H4 (cell line): ENCODE measurements at regions not wholly inside any gene's neighbourhood (a gene's known extent, or its start where the extent isn't known, plus 50 kb on each side); places are given as distances from the start of the nearest gene placed in this dataset.
"Not testable (repeated sequence)": the region's sequence is repeated elsewhere in the genome, so short reads cannot be mapped to it uniquely, and the experiment has no call there.

Experiments used
- DNase-seq: peaks from one replicate; pipeline ENCODE4 v3.0.0-alpha.2; 2015; ENCODE audit warnings: low spot score

DNA sequence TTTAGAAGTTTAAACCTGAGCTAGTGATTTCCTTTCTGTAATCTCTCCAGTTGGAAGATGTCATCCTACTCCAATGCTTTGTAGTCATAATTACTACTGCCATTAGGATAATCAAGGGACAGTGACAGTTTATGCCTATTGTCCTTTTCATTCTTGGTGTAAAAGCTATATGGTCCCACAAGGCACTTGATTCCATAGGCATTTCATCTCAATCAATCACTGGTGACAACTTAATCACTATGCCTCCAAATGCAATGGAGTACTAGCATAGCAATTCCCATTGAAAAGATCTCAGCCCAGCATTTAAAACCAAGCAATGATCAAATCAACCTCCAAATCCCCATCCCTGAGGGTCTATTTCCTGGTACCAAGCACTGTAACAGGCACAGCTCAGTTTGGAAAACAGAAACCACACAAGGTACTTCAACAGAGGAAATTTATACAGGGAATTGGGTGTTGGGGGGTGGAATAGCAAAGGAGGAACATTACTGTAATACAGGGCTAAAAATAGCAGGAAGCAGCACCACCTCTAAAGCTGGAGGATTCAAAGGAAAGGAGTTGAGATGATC is 51.0 kb downstream of the FHIP2A start:
- DNase-seq: no peak

DNA sequence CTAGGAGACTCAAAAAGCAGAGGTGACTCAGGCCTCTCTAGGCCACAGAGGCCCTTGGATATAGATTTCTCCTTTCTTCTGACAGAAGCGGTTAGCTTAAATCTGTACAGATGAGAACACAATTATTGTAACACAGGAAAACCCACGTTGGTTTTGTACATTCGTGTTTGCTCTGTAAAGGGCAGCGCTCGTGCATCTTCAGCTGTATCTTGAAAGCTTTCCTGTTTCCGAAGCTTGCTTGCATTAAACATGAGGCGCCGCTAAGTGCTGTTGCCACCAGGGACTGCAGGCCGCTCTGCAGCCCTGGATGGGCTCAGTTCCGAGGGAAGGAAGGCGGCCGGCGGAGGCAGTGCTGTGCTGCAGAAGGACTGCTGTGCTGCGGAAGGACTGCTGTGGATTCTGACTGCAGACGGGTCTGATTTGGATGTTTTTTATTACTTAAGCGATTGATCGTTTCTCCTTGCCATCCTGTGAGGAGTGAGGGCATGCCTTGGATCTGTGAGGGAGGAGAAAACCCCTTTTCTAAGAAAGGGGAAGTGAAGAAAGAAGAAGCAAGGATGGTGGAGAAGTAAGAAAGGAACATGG is 53.3 kb downstream of the FHIP2A start:
- no peak for DNase-seq

DNA sequence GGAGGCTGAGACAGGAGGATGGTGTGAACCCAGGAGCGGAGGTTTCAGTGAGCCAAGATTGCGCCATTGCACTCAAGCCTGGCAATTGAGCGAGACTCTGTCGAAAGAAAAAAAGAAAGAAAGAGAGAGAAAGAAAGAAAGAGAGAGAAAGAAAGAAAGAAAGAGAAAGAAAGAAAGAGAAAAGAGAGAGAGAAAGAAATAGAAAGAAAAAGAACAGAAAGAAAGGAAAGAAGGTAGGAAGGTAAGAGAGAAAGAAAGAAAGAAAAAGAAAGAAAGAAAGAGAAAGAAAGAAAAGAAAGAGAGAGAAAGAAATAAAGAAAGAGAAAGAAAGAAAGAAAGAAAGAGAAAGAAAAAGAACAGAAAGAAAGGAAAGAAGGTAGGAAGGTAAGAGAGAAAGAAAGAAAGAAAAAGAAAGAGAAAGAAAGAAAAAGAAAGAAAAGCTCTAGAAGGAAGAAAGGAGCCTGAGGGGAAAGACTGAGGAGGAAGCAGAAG is 54.1 kb downstream of the FHIP2A start:
- DNase-seq: not testable (repeated sequence)

DNA sequence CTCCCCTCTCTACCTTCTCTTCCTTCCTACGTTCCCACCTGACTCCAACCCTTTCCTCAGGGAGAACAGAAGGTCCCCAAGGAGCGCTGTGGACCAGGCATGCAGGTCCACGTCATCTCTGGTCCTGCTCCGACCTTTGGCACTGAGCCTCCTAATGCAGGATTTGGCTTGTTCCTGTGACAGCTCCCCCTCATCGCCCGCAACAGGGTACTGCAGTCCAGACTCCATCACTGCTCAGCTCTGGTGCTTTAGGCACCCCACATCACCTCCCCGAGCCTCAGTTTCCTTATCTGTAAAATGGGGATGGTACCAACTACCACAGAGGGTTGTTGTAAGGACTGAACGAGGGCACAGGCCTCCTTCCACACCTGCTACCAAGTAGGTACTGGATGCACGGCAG is 54.6 kb downstream of the FHIP2A start:
- DNase-seq: no peak

- DNase-seq: peak; percentile 53
Measured at GRCh38 chr10:114876602-114877300, 55.2 kb downstream of the FHIP2A start.

DNA sequence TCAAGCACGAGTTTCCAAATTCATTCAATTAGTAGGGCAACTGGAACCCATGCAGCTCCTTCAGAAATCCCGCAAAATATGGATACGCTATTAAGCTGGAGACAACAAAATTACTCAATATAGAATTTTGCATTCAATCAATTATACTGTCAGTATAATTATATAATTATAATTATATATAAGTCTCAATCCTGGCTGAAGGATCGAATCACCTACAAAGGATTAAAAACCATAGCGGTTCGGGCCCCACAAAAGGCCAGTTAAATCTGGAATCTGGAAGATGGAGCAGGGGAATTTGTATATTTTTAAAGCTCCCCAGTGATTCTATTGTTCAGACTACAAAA is 55.7 kb downstream of the FHIP2A start:
- no peak for DNase-seq

DNA sequence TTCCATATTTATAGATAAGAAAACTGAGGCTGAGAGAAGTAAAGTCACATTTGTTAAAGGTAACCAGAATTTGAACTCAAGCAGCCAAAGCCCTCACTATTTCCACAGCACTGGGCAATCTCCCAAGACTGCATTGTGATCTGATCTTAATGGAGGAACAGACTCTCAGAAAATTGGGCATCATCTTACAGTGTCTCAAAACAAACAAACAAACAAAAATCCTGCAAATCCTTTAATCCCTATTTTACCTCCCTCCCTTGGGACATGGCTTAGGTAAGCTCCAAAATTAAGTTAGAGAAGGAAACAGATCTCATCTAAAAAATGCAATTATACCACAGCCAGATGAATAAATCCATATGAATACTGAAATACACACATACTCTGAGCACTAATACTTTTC is 57.5 kb downstream of the FHIP2A start:
- DNase-seq: no peak

DNA sequence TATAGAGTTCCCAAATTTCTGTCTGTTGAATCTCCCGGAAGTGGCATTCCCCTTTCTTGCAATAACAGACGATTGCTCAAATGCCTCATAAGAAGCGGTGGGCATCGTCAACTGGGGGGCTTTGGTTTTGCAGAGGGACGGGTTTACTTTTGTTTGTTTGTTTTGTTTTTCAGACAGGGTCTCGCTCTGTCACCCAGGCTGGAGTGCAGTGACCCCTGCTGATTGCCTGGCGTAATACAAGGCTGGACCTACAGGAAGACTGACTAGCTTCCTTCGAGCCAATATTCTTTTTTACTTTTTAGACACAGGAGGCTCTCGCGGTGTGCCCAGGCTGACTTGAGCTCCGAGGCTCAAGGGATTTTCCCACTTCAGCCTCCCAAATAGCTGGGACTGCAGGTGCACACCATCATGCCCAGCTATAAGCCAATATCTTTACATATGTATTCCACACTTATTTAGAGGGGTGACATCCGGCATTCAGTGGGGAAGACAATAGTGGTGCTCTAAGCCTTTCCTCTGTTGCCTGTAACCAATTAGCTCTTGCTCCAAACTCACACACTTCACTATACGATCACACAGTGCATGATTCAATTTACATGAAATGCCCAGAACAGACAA is 58.1 kb downstream of the FHIP2A start:
- DNase-seq: peak; percentile 47

DNA sequence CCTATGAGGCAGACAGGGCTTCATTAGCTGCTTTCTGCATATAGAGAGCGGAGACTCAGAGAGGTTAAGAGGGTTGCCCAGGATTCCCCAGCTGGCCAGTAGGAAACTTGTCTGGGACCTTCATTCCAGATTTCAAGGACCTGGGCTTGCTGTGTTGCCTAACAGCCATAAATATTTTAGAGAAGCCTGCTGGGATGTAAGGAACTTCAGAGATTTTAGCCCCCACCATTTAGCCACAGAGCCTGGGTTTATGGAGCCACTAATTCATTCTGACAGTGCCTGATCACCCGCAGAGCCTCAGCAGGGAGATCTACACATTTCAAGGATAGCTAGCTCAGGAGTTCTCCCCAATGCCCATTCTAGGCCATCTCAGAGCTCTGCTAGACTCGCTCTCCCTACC is 56.6 kb upstream of the TRUB1 start:
- no peak for DNase-seq

- DNase-seq: no peak
Measured at GRCh38 chr10:114881901-114882300, 56.1 kb upstream of the TRUB1 start.

DNA sequence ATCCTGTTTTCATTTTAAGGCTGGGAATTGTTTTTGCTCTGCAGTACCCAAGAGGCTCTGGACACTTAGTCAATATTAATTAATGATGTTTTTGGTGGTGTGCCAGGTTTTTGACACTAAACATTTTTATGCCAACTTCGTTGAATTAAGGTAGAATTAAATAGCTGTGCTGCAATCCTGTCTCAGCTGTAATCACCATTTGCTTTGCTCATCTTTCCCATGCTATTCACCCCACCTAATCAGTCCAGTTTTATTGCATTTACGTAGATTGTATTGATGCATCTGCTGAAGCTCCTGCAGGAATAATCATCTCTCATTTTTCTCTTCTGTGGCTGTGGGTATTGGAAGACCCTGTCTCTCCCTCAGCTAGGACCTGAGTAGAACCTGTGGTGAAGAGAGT is 52.6 kb upstream of the TRUB1 start:
- no peak for DNase-seq
